Lung (tissue), 11 donors: ENCODE measurements at regions not wholly inside any gene's neighbourhood (a gene's known extent, or its start where the extent isn't known, plus 50 kb on each side); places are given as distances from the start of the nearest gene placed in this dataset.

Experiments
- ATAC-seq: fragments of 200-7000 bp; cut with Tn5 transposase; one replicate; pipeline ENCODE4 v1.9.1; 2020; ENCODE audit warnings: moderate number of reproducible peaks; ENCODE audit not compliant: insufficient read depth, low FRiP score
- DNase-seq, 3 donors: peaks; one replicate each; pipeline ENCODE4 v3.0.0-alpha.2; 2013 to 2017
- H3K27ac ChIP-seq, 2 donors: one replicate each; pipeline ENCODE4 v1.5.1; 2013; ENCODE audit warnings: mild to moderate bottlenecking in 2 of 2, moderate library complexity in 2 of 2, control low read depth in 1 of 2, inconsistent platforms in 1 of 2, low read depth in 1 of 2, low read length in 1 of 2
- H3K27me3 ChIP-seq, 3 donors: one replicate each; pipeline ENCODE4 v1.5.1; 2013; ENCODE audit warnings: low read length in 2 of 3; ENCODE audit not compliant: control insufficient read depth in 3 of 3, insufficient read depth in 3 of 3
- H3K36me3 ChIP-seq, 4 donors: one replicate each; pipeline ENCODE4 v1.5.1; 2013; ENCODE audit warnings: low read length in 4 of 4, mild to moderate bottlenecking in 1 of 4, moderate library complexity in 1 of 4; ENCODE audit not compliant: control insufficient read depth in 4 of 4, insufficient read depth in 4 of 4
- H3K4me1 ChIP-seq, 5 donors: one replicate each; pipeline ENCODE4 v1.5.1; 2013; ENCODE audit warnings: low read length in 5 of 5, mild to moderate bottlenecking in 2 of 5, moderate library complexity in 1 of 5; ENCODE audit not compliant: control insufficient read depth in 5 of 5, insufficient read depth in 5 of 5
- H3K4me3 ChIP-seq: one replicate; pipeline ENCODE4 v1.5.1; 2013; ENCODE audit warnings: mild to moderate bottlenecking, control low read depth, moderate library complexity
- H3K9ac ChIP-seq, 2 donors: one replicate each; pipeline ENCODE4 v1.5.1; 2013; ENCODE audit warnings: low read length in 2 of 2, control low read depth in 1 of 2; ENCODE audit not compliant: insufficient read depth in 1 of 2
- H3K9me3 ChIP-seq, 4 donors: one replicate each; pipeline ENCODE4 v1.5.1; 2013; ENCODE audit warnings: low read length in 3 of 4, mild to moderate bottlenecking in 1 of 4, moderate library complexity in 1 of 4; ENCODE audit not compliant: control insufficient read depth in 4 of 4, insufficient read depth in 3 of 4
- WGBS, 2 donors: extraction: QIAGEN DNeasy Blood & Tissue Kit; methylation state at CpG; one replicate each; pipeline ENCODE4 v1.1.7; 2013; 5-methylcytosine and 5-hydroxymethylcytosine counted together
- TF ChIP-seq, protein P1 (sequence below): IDR thresholded peaks from 2 replicates; pipeline ENCODE4 v1.5.1; 2012; ENCODE audit warnings: mild to moderate bottlenecking; ENCODE audit errors: control extremely low read depth, extremely low read depth
- donor health status: control.
- donor health status: control.
- donor health status: Bipolar disorder and iron deficiency.
- donor health status: healthy.
- donor health status: DM: yes; HTN: yes; CAD: no.

GRCh38 chr2:21281384-21281783 is 157.6 kb downstream of the TDRD15 start:
- DNase-seq (no peak), ATAC-seq (no peak)
- Histone ChIP-seq H3K27ac (no peak overlapping the region), H3K9ac (no peak overlapping the region), H3K27me3 (no peaks in the 10 kb centered on the region), H3K36me3 (no peaks in the 10 kb centered on the region), H3K9me3 (peaks cover 0 to 2% (median 0%) of the 10 kb centered on the region in 4 donors), H3K4me1 (no peaks in the 10 kb centered on the region), H3K4me3 (no peak overlapping the region)
- TF ChIP-seq, protein P1, sequence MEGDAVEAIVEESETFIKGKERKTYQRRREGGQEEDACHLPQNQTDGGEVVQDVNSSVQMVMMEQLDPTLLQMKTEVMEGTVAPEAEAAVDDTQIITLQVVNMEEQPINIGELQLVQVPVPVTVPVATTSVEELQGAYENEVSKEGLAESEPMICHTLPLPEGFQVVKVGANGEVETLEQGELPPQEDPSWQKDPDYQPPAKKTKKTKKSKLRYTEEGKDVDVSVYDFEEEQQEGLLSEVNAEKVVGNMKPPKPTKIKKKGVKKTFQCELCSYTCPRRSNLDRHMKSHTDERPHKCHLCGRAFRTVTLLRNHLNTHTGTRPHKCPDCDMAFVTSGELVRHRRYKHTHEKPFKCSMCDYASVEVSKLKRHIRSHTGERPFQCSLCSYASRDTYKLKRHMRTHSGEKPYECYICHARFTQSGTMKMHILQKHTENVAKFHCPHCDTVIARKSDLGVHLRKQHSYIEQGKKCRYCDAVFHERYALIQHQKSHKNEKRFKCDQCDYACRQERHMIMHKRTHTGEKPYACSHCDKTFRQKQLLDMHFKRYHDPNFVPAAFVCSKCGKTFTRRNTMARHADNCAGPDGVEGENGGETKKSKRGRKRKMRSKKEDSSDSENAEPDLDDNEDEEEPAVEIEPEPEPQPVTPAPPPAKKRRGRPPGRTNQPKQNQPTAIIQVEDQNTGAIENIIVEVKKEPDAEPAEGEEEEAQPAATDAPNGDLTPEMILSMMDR = no peak

- 52 to 68% methylated on average over 8 of the region's 8 CpGs for WGBS, 2 donors
- peak; percentile 35 to 52 (median 52) for DNase-seq
- no peak overlapping the region for H3K27ac ChIP-seq
- no peak overlapping the region for H3K4me3 ChIP-seq
- TF ChIP-seq, protein P1 = no peak
- no peaks in the 10 kb centered on the region for H3K4me1 ChIP-seq
- H3K27me3 ChIP-seq = no peaks in the 10 kb centered on the region
- no peak for ATAC-seq
- H3K9me3 ChIP-seq = peaks cover 0 to 2% (median 0%) of the 10 kb centered on the region in 4 donors
- H3K9ac ChIP-seq = no peak overlapping the region
- H3K36me3 ChIP-seq = no peaks in the 10 kb centered on the region
Observed at GRCh38 chr2:21281791-21282514, 158.2 kb downstream of the TDRD15 start.

- WGBS, 2 donors = 59 to 64% methylated on average over 2 of the region's 2 CpGs
- H3K27me3 ChIP-seq = no peaks in the 10 kb centered on the region
- ATAC-seq = no peak
Observed at GRCh38 chr2:21282515-21282898, 158.7 kb downstream of the TDRD15 start.

More at GRCh38 chr2:21282515-21282898, 158.7 kb downstream of the TDRD15 start:
- H3K36me3 ChIP-seq = no peaks in the 10 kb centered on the region
- no peaks in the 10 kb centered on the region for H3K4me1 ChIP-seq
- H3K4me3 ChIP-seq = no peak overlapping the region
- no peak overlapping the region for H3K9ac ChIP-seq
- no peak overlapping the region for H3K27ac ChIP-seq
- H3K9me3 ChIP-seq = peaks cover 0 to 2% (median 0%) of the 10 kb centered on the region in 4 donors
- DNase-seq = no peak
- TF ChIP-seq, protein P1 = no peak
